GM06990 (cell line): ENCODE measurements at regions not wholly inside any gene's neighbourhood (a gene's known extent, or its start where the extent isn't known, plus 50 kb on each side); places are given as distances from the start of the nearest gene placed in this dataset.

ENCODE experiments used
- DNase-seq: peaks from one replicate; pipeline ENCODE4 v3.0.0-alpha.2; 2011; ENCODE audit not compliant: insufficient read length; ENCODE audit errors: extremely low read depth
- H3K27me3 ChIP-seq: replicated peaks from 2 replicates; pipeline ENCODE4 v1.6.0; 2011; ENCODE audit warnings: low read length; ENCODE audit not compliant: control insufficient read depth, insufficient read depth
- H3K36me3 ChIP-seq: 2 replicates; pipeline ENCODE4 v1.5.1; 2011; ENCODE audit warnings: low read length; ENCODE audit not compliant: control insufficient read depth, insufficient read depth
- H3K4me3 ChIP-seq: replicated peaks from 2 replicates; pipeline ENCODE4 v1.5.1; 2011; ENCODE audit warnings: low read depth, mild to moderate bottlenecking, control low read depth, low read length
- TF ChIP-seq, protein P1 (sequence below): IDR thresholded peaks from 2 replicates; pipeline ENCODE4 v1.5.1; 2011; ENCODE audit warnings: low read length, control low read depth, mild to moderate bottlenecking, inconsistent platforms; ENCODE audit not compliant: insufficient read depth, poor library complexity, severe bottlenecking

DNA sequence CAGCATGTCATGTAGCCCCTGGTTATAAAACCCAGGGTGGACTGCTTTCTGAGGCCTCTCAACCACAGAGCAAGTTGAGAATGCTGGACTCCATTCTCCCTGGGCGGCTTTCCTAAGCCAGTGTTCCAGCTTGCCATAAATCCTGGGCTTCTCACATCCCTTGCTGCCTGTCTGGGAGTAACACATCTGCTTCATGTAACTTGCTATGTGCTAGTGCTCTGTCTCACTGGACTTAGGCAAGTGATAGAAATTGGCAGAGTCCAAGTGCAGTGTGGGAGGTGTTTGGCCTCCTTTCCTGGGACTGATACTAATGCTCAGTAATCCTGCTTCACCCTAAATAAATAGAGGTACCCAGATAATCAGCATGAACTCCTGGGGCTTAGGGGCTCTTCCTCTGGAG, 277.1 kb upstream of the POM121L12 start:
- H3K27me3 ChIP-seq = no peaks in the 10 kb centered on the region
- no peak for DNase-seq
- no peak overlapping the region for H3K4me3 ChIP-seq
- H3K36me3 ChIP-seq = no peaks in the 10 kb centered on the region
- TF ChIP-seq, protein P1, sequence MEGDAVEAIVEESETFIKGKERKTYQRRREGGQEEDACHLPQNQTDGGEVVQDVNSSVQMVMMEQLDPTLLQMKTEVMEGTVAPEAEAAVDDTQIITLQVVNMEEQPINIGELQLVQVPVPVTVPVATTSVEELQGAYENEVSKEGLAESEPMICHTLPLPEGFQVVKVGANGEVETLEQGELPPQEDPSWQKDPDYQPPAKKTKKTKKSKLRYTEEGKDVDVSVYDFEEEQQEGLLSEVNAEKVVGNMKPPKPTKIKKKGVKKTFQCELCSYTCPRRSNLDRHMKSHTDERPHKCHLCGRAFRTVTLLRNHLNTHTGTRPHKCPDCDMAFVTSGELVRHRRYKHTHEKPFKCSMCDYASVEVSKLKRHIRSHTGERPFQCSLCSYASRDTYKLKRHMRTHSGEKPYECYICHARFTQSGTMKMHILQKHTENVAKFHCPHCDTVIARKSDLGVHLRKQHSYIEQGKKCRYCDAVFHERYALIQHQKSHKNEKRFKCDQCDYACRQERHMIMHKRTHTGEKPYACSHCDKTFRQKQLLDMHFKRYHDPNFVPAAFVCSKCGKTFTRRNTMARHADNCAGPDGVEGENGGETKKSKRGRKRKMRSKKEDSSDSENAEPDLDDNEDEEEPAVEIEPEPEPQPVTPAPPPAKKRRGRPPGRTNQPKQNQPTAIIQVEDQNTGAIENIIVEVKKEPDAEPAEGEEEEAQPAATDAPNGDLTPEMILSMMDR = no peak

DNA sequence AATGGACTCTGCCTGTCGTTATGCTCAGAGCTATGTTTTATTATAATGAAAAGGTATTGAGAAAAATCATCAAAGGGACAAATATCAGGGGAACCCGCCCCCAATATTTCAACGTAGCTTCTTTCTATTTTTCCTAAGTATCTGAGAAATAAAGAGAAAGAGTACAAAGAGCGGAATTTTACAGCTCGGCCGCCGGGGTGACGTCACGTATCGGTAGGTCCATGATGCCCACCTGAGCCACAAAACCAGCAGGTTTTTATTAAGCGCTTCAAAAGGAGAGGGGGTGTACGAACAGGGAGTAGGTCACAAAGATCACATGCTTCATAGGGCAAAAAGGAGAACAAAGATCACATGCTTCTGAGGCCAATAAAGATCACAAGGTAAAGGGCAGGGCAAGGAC, 281.6 kb upstream of the POM121L12 start:
- H3K36me3 ChIP-seq = no peaks in the 10 kb centered on the region
- H3K27me3 ChIP-seq = no peaks in the 10 kb centered on the region
- DNase-seq = no peak
- TF ChIP-seq, protein P1 = no peak
- H3K4me3 ChIP-seq = no peak overlapping the region

DNA sequence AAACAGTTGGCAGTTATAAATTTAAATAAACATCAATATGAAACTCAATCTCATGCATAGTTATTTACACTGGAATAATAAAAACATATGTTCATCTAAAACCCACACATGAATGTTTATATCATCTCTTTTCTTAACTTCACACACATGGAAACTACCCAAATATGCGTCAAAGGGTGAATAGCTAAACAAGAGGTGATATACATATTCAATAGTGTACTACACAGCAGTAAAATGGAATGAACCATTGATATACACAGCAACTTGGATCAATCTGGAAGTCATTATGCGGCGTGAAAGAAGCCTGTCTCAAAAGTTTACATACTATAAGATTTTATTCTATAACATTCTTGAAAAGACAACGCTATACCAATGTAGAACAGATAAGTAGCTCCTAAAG, 282.5 kb upstream of the POM121L12 start:
- no peak overlapping the region for H3K4me3 ChIP-seq
- DNase-seq = no peak
- H3K27me3 ChIP-seq = no peaks in the 10 kb centered on the region
- H3K36me3 ChIP-seq = no peaks in the 10 kb centered on the region
- TF ChIP-seq, protein P1 = no peak

DNA sequence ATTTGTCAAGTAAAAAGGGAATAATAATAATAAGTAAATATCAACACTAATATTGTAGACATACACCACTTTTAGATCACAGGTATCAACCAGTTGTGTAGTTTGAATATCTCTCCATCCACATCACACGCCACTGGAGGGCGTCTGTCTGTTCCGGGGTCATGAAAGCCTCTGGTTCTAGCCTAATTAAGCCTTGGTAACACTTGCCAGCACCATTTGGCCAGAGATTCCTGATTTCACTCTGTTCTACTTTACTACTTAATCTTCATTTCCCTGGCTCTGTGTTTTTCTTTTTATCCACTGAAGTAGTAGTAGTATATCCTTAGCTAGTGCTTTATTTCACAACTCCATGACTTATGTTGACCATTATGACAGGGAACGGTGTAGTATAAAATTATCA, 285.6 kb upstream of the POM121L12 start:
- TF ChIP-seq, protein P1 = no peak
- Histone ChIP-seq H3K4me3 (no peak overlapping the region), H3K36me3 (no peaks in the 10 kb centered on the region), H3K27me3 (no peaks in the 10 kb centered on the region)
- DNase-seq = no peak

DNA sequence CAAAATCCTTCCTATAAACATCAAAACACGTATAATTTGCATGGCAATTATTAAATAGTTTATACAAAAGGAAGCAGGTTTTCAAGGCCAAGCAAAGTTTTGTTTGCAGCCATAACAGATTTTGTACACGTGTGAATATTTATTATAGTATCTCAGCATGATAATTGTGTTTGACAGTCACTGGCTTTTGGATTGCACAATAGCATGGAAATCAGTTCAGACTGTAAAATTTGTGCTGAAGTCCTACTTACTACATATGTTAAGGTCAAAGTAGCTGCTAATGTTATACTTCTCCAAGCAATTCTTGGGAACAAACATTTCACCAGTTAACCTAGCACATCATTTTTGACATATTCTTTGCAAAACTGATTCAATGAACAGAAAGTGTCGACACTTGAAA, 287.6 kb upstream of the POM121L12 start:
- TF ChIP-seq, protein P1 = no peak
- Histone ChIP-seq H3K4me3 (no peak overlapping the region), H3K27me3 (no peaks in the 10 kb centered on the region), H3K36me3 (no peaks in the 10 kb centered on the region)
- no peak for DNase-seq

DNA sequence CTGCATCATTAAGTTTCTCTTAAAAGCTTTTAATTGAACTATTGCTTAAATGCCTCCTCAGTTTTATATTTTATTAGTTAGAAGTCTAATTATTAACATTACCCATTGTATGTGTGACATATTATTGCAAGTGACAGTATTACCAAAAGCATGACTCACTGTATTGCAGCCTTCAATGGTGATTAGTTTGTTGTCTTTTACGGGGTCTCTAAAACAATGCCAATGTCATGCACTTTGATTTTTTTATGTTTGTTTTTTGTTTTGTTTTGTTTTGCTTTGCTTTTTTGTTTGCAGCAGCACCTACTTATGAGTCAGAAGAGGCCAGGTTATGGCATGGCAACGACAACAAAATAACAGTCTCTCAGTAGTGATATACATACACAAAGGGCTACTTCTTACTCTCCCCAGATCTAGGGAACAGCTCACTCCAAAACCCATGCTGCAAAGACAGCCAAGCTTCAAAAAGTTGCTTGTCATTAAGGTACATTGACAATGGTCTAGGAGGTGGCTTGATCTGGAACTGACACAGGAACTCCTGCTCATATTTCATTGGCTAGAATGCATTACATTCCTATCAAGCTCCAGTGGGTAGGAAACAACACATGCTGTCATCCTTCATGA, 293.7 kb upstream of the POM121L12 start:
- no peaks in the 10 kb centered on the region for H3K27me3 ChIP-seq
- TF ChIP-seq, protein P1 = no peak
- no peak for DNase-seq
- H3K36me3 ChIP-seq = no peaks in the 10 kb centered on the region
- no peak overlapping the region for H3K4me3 ChIP-seq
